Ishikawa (cell line): ENCODE measurements at regions not wholly inside any gene's neighbourhood (a gene's known extent, or its start where the extent isn't known, plus 50 kb on each side); places are given as distances from the start of the nearest gene placed in this dataset.

Experiments
- CEBPB ChIP-seq: IDR thresholded peaks from 2 replicates; pipeline ENCODE4 v1.6.1; 2012
- EGR1 ChIP-seq: IDR thresholded peaks from 2 replicates; pipeline ENCODE4 v1.6.1; 2012
- EP300 ChIP-seq: IDR thresholded peaks from 2 replicates; pipeline ENCODE4 v1.6.1; 2012; ENCODE audit warnings: borderline replicate concordance
- MAX ChIP-seq: IDR thresholded peaks from 2 replicates; pipeline ENCODE4 v1.6.1; 2012
- REST ChIP-seq: IDR thresholded peaks from 2 replicates; pipeline ENCODE4 v1.6.1; 2012; ENCODE audit warnings: low read depth, mild to moderate bottlenecking
- TAF1 ChIP-seq: IDR thresholded peaks from 2 replicates; pipeline ENCODE4 v1.6.1; 2012; ENCODE audit warnings: low read depth, mild to moderate bottlenecking
- USF1 ChIP-seq: IDR thresholded peaks from 2 replicates; pipeline ENCODE4 v1.6.1; 2012
- ZBTB7A ChIP-seq: IDR thresholded peaks from 2 replicates; pipeline ENCODE4 v1.6.1; 2012; ENCODE audit warnings: low read depth

- TF ChIP-seq EGR1 (no peak), MAX (no peak), TAF1 (no peak), EP300 (no peak), ZBTB7A (no peak), USF1 (no peak), CEBPB (no peak), REST (no peak)
These were observed 144.9 kb upstream of the CD180 start for GRCh38 chr5:67341478-67341877.
